Breast epithelium (tissue), 4 donors: ENCODE measurements at regions not wholly inside any gene's neighbourhood (a gene's known extent, or its start where the extent isn't known, plus 50 kb on each side); places are given as distances from the start of the nearest gene placed in this dataset.

Source experiments
- DNase-seq, 2 donors: peaks; one replicate each; pipeline ENCODE4 v3.0.0-alpha.2; 2019; ENCODE audit warnings: low spot score in 2 of 2
- H3K27ac ChIP-seq, 2 donors: fragments of 200-600 bp; sonication (generic) in 1 of 2; one replicate each; pipeline ENCODE4 v1.5.1; 2016 to 2019; ENCODE audit warnings: mild to moderate bottlenecking in 1 of 2
- H3K27me3 ChIP-seq, 2 donors: fragments of 200-600 bp; sonication (generic) in 1 of 2; one replicate each; pipeline versions ENCODE4 v1.5.1 to v1.6.0; 2017 to 2019; ENCODE audit warnings: control low read depth in 1 of 2, mild to moderate bottlenecking in 1 of 2
- H3K36me3 ChIP-seq: fragments of 200-600 bp; one replicate; pipeline ENCODE4 v1.5.1; 2019
- H3K4me1 ChIP-seq, 2 donors: fragments of 200-600 bp; sonication (generic); one replicate each; pipeline ENCODE4 v1.5.1; 2016 to 2019; ENCODE audit warnings: control low read depth in 1 of 2
- H3K4me3 ChIP-seq, 3 donors: fragments of 200-600 bp; sonication (generic); 1 replicate in 2 of 3; 2 replicates in 1 of 3; pipeline ENCODE4 v1.5.1; 2016 to 2019; ENCODE audit warnings: mild to moderate bottlenecking in 3 of 3, moderate library complexity in 2 of 3
- H3K9me3 ChIP-seq, 2 donors: fragments of 200-600 bp; sonication (generic) in 1 of 2; one replicate each; pipeline ENCODE4 v1.5.1; 2016 to 2019; ENCODE audit warnings: control low read depth in 1 of 2
- CTCF ChIP-seq, 3 donors: fragments of 450-650 bp; IDR thresholded peaks; one replicate each; pipeline ENCODE4 v1.5.1; 2016 to 2017; ENCODE audit warnings: antibody characterized with exemption in 3 of 3, mild to moderate bottlenecking in 3 of 3, moderate library complexity in 3 of 3
- POLR2A ChIP-seq: fragments of 450-650 bp; IDR thresholded peaks from one replicate; pipeline ENCODE4 v1.6.1; 2016; ENCODE audit warnings: antibody characterized with exemption, mild to moderate bottlenecking, moderate library complexity
- POLR2AphosphoS5 ChIP-seq, 3 donors: sonication (generic); formaldehyde crosslinking; IDR thresholded peaks; one replicate each; pipeline ENCODE4 v1.6.1; 2017; ENCODE audit warnings: antibody characterized with exemption in 3 of 3
- intact Hi-C: fragments of 100-400 bp; cut with DNase I; formaldehyde crosslinking; loops from one replicate; pipeline ENCODE4 v1.15.1; 2023; ENCODE audit warnings: low total_unique reads

- no peaks in the 10 kb centered on the region for H3K4me1 ChIP-seq
- no peak overlapping the region for H3K27ac ChIP-seq
- TF ChIP-seq POLR2A (no peak), CTCF (IDR thresholded peaks at IDR 0.05) (no peak)
- H3K4me3 ChIP-seq = no peak overlapping the region
- no peaks in the 10 kb centered on the region for H3K27me3 ChIP-seq
- DNase-seq = no peak
- intact Hi-C loops = no loop called here
- peaks cover 0 to 5% of the 10 kb centered on the region in 2 donors for H3K9me3 ChIP-seq
- H3K36me3 ChIP-seq = no peaks in the 10 kb centered on the region
Measured at GRCh38 chr6:93592417-93592816, 173.1 kb upstream of the EPHA7 start.

- intact Hi-C loops = no loop called here
- H3K27ac ChIP-seq = no peak overlapping the region
- no peaks in the 10 kb centered on the region for H3K9me3 ChIP-seq
- H3K4me3 ChIP-seq = no peak overlapping the region
- no peak for DNase-seq
- no peaks in the 10 kb centered on the region for H3K27me3 ChIP-seq
- no peaks in the 10 kb centered on the region for H3K4me1 ChIP-seq
- TF ChIP-seq CTCF (IDR thresholded peaks at IDR 0.05) (no peak), POLR2A (no peak), POLR2AphosphoS5 (IDR thresholded peaks at IDR 0.05) (no peak)
- no peaks in the 10 kb centered on the region for H3K36me3 ChIP-seq
Measured at GRCh38 chr6:93586306-93586705, 166.9 kb upstream of the EPHA7 start.

GRCh38 chr6:93584300-93584699 lies 164.9 kb upstream of the EPHA7 start:
- DNase-seq = no peak
- intact Hi-C loops = no loop called here
- H3K27ac ChIP-seq = no peak overlapping the region
- no peak overlapping the region for H3K4me3 ChIP-seq
- no peaks in the 10 kb centered on the region for H3K4me1 ChIP-seq
- H3K9me3 ChIP-seq = no peaks in the 10 kb centered on the region
- no peaks in the 10 kb centered on the region for H3K27me3 ChIP-seq
- H3K36me3 ChIP-seq = no peaks in the 10 kb centered on the region
- TF ChIP-seq CTCF (IDR thresholded peaks at IDR 0.05) (no peak), POLR2AphosphoS5 (IDR thresholded peaks at IDR 0.05) (no peak), POLR2A (no peak)

GRCh38 chr6:93581371-93581770 lies 162.0 kb upstream of the EPHA7 start:
- TF ChIP-seq POLR2A (no peak), CTCF (IDR thresholded peaks at IDR 0.05) (no peak), POLR2AphosphoS5 (IDR thresholded peaks at IDR 0.05) (no peak)

GRCh38 chr6:93580446-93580845 lies 161.1 kb upstream of the EPHA7 start:
- H3K27ac ChIP-seq = no peak overlapping the region
- no peak for TF ChIP-seq POLR2AphosphoS5 (IDR thresholded peaks at IDR 0.05)
- no peak for DNase-seq
- no peaks in the 10 kb centered on the region for H3K27me3 ChIP-seq
- no peaks in the 10 kb centered on the region for H3K9me3 ChIP-seq
- H3K36me3 ChIP-seq = no peaks in the 10 kb centered on the region
- intact Hi-C loops = loop anchor here (2.0 kb wide), 1 partner anchor 28 kb away; no protein-coding TSS in a partner anchor
- no peaks in the 10 kb centered on the region for H3K4me1 ChIP-seq
- H3K4me3 ChIP-seq = no peak overlapping the region

More at GRCh38 chr6:93581371-93581770, 162.0 kb upstream of the EPHA7 start:
- H3K9me3 ChIP-seq = no peaks in the 10 kb centered on the region
- intact Hi-C loops = loop anchor here (2.0 kb wide), 1 partner anchor 29 kb away; no protein-coding TSS in a partner anchor
- no peak overlapping the region for H3K4me3 ChIP-seq
- DNase-seq = no peak
- H3K4me1 ChIP-seq = no peaks in the 10 kb centered on the region
- H3K27ac ChIP-seq = no peak overlapping the region
- H3K27me3 ChIP-seq = no peaks in the 10 kb centered on the region
- H3K36me3 ChIP-seq = no peaks in the 10 kb centered on the region
